LNCaP clone FGC (cell line): ENCODE measurements at regions not wholly inside any gene's neighbourhood (a gene's known extent, or its start where the extent isn't known, plus 50 kb on each side); places are given as distances from the start of the nearest gene placed in this dataset.
"Not testable (repeated sequence)": the region's sequence is repeated elsewhere in the genome, so short reads cannot be mapped to it uniquely, and the experiment has no call there.

Experiments
- DNase-seq: peaks from one replicate; pipeline ENCODE4 v3.0.0-alpha.2; 2011; ENCODE audit warnings: low read depth
- H3K4me3 ChIP-seq: 2 replicates; pipeline ENCODE4 v1.5.1; 2011; ENCODE audit warnings: mild to moderate bottlenecking, low read depth, low read length, control low read depth
- TF ChIP-seq, protein P1 (sequence below): IDR thresholded peaks from 2 replicates; pipeline ENCODE4 v1.5.1; 2012; ENCODE audit warnings: mild to moderate bottlenecking; ENCODE audit not compliant: control insufficient read depth, insufficient read depth; ENCODE audit errors: extremely low read depth

DNA sequence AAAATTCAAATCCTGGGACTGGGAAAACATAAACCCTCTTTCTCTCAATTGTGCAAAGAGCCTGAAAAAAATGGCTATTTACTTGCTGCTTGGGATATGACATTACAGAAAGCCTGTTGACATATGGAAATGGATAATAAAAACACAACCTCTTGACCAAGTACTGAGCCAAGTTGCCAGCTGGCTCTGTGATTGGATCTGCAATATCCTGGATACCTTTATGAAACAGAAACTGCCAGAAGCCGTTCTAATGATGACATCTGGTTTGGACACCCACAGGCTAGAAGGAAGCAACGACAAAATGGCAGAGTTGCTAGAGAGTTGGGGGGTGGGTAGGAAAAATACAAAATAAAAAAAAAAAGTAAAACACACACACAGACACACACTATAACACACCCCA is 481.4 kb downstream of the FAT4 start:
- DNase-seq = no peak
- H3K4me3 ChIP-seq = no peak overlapping the region
- TF ChIP-seq, protein P1, sequence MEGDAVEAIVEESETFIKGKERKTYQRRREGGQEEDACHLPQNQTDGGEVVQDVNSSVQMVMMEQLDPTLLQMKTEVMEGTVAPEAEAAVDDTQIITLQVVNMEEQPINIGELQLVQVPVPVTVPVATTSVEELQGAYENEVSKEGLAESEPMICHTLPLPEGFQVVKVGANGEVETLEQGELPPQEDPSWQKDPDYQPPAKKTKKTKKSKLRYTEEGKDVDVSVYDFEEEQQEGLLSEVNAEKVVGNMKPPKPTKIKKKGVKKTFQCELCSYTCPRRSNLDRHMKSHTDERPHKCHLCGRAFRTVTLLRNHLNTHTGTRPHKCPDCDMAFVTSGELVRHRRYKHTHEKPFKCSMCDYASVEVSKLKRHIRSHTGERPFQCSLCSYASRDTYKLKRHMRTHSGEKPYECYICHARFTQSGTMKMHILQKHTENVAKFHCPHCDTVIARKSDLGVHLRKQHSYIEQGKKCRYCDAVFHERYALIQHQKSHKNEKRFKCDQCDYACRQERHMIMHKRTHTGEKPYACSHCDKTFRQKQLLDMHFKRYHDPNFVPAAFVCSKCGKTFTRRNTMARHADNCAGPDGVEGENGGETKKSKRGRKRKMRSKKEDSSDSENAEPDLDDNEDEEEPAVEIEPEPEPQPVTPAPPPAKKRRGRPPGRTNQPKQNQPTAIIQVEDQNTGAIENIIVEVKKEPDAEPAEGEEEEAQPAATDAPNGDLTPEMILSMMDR = no peak

DNA sequence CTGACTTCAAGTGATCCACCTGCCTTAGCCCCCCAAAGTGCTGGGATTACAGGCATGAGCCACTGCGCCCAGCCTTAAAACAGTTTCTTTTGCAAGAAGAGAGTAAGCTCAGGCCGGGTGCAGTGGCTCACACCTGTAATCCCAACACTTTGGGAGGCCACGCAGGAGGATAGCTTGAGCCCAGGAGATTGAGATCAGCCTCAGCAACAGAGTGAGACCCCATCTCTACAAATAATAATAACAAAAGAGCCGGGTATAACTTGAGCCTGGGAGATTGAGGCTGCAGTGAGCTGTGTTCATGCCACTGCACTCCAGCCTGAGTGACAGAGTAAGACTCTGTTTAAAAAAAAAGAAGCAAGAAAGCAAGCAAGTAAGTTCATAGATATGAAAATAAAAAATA is 482.9 kb downstream of the FAT4 start:
- H3K4me3 ChIP-seq, DNase-seq: not testable (repeated sequence)

DNA sequence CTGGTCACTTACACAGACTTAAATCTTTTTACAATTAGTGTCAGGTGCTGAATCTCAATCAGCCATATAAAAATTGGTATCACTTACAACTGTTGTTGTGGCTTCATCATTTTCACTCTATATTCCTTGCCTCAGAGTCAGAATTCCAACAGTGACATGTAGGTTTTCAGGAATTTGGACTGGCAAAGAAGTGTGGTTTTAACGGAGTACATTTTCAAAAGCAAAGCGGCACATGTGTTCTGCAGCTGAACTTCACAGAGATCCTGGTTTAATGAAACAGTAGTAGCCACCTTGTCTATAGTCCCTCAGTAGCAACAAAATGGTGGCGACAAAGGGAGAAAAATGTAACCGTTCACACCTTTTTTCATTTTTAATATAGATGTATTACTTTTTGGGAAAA is 486.6 kb downstream of the FAT4 start:
- no peak overlapping the region for H3K4me3 ChIP-seq
- no peak for DNase-seq
- TF ChIP-seq, protein P1 = no peak

DNA sequence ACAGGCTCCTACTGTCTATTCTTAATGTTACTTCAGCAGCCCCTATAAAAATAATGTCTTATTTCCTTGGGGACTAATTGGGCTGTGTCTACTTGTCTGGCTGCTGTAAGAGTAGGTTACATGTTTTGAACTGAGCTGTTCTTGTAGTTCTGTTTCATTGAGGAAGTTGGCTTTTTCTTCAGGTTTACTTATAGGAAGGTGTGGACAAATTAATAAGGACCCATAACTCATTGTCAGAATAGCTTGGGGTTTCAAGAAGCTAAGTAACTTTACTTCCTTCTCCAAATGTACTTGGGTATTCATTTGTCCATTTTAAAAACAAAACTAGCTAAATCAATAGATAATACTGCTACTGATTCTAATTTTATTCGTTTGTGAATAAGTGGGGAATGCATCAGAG is 487.2 kb downstream of the FAT4 start:
- no peak for DNase-seq
- no peak overlapping the region for H3K4me3 ChIP-seq
- TF ChIP-seq, protein P1 = no peak

DNA sequence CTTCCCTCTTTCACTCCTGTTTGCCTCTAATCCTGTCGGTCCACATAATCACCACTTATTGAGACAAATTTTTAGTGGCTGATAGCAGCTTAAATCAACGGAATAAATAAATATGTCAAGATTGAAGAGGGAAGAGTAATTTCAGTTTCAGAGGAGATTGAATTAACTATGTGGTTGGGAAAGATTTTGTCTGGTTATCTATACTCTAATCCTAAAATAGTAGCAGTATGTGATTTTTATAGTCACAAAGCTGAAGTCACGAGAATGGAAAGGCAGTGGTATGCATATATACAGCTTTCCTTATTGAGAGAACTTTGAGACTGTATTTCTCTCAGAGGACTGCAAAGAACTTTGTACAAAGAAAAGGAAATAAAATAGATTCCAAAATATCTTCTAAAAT is 493.3 kb downstream of the FAT4 start:
- H3K4me3 ChIP-seq = no peak overlapping the region
- no peak for DNase-seq
- TF ChIP-seq, protein P1 = no peak

DNA sequence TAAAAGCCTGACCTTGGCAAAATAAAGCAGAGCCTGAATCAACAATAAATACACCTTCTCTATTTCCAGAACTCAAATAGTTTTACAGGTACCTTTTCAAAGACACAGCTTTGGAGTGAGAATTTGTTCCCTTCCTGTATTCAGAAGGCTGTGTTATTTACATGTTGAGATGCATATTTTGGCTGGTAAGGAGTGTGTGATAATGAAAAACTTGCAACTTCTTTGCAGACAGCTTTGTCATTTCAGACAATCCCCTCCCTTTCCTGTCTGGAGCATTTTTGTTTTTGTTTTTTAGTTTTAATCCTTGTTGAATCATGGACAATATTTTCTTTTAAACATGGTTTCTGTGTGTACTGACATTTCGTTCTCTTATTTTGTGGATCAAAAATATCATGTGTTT is 493.8 kb downstream of the FAT4 start:
- no peak for DNase-seq
- H3K4me3 ChIP-seq = no peak overlapping the region
- TF ChIP-seq, protein P1 = no peak

DNA sequence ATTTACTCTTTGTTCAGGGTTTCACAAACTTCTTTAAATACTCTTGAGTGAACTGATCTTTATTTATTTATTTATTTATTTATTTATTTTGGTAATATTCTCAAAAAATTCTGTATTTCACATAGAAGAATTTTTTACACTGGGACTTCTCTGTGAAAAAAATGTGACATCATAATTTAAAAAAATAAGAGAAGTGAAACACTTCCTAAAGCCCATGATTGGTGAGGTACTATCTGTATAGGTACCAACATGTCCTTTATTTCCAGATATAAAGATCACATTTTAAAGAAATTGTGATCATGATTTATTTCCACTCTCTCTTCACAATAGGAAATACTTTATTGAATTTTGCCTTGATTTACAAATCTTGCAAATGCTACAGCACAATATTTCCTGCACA is 497.1 kb downstream of the FAT4 start:
- no peak for DNase-seq
- TF ChIP-seq, protein P1 = no peak
- no peak overlapping the region for H3K4me3 ChIP-seq
